GM18873 (cell line): ENCODE measurements at regions not wholly inside any gene's neighbourhood (a gene's known extent, or its start where the extent isn't known, plus 50 kb on each side); places are given as distances from the start of the nearest gene placed in this dataset.
"Not testable (repeated sequence)": the region's sequence is repeated elsewhere in the genome, so short reads cannot be mapped to it uniquely, and the experiment has no call there.

Source experiments
- ATAC-seq: cut with Tn5 transposase; IDR thresholded peaks from one replicate; pipeline ENCODE4 v1.9.1; 2021; ENCODE audit warnings: mild to moderate bottlenecking, moderate library complexity, moderate number of reproducible peaks; ENCODE audit not compliant: unreplicated experiment, low FRiP score

DNA sequence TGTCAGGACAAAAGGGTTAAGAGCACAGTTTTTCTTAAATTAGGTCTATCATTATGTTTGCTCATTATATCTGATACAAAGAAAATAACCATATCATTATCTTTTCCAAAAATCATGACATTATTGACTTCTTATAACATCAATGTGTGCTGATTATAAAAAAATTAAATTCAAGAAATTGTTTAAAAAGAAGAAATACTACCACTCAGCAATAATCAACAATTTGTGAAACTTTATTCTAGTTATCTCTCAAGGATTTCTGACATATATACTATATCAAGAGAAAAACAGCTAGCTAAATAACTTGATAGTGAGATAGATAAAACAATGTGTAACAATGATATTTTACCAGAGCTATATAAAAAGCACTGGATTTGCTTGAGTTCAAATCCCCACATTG, 360.7 kb upstream of the PHF14 start:
- no peak for ATAC-seq

DNA sequence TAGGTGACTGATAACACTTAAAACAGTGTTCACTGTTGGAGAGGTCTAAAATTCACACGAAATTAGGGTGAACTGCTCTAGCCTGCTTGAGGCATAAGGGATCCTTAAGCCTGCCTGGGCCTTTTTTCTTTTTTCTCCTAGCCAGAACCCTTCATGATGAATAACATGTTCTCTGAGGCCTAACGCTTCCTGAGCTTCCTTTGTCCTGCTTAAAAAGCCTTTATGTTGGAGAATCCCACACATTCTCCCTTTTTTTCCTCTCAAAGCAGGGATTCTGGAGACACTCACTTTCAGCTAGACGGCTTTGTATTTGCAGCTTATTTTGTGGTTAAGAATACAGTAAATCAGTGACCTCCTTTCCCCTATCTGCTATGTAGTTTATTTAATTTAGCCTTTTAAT, 354.7 kb upstream of the PHF14 start:
- no peak for ATAC-seq

DNA sequence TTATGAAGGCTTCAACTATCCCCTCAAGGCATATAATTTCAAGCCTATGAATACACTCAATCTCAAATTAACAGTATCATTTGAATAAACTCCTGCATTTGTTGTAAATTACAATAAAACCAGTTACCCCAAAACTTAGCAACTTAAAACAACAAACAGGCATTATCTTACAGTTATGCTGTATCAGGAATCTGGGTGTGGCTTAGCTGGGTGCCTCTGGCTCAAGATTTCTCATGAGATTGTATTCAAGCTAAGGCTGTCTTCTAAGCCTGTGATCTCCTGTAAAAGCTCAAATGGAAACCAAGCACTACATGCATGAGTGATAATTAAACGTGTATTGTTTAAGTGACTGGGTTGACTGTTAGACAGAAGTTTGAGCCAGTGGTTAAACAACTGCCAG, 341.0 kb upstream of the PHF14 start:
- ATAC-seq, result no peak

DNA sequence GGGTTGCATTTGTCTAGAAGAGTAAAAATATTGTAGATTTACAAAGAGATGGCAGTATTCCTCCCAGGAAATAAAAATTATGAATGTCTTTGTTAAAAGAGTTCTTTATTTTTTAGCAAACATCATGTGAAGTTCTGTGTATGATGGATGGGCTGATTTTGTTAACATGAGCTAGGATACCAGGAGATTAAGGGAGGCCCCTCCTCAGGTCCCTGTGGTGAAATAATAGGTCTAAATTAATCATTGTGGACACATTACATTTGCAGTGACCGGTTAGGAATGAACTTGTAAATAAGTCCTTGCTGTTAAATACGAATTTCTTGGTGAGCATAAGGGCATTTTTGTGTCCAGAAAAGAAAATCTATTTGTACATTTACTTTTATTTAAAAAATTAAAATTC, 339.4 kb upstream of the PHF14 start:
- ATAC-seq, result no peak

DNA sequence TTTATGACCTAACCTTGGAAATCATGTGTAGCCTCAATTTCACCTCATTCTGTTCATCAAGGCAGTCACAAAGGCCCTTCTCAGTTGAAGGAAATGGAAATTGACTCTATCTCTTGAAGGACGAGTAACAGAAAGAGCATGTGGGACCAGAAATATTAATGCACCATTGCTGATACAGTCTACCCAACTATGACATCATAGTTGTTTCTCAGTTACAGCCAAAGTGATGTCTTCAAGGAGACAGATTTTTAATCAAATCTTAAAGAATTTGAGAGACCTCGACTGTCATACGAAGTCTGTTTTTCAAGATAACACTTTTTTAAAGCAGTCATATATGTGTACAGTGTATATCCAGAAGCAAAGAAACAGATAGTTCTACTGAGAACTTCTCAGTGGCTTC, 335.7 kb upstream of the PHF14 start:
- no peak for ATAC-seq

DNA sequence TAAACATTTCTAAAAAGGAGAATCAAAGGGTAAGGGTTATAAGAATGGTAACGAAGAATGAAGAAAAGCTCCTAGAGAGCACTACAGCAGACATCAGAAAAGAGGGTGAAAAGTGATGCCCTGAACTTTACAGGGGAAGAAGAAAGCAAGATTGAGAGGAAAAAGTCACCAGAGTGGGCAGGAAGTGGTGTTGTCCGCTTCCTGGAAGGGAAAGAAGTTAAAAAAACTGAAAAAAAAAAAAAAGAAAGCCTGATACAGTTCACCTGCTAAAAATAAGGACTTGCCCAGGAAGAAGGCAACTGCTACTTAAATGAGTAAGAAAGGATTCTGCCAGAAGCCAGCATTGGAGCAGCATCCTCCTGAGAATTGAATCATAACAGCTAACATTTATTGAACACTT, 330.1 kb upstream of the PHF14 start:
- ATAC-seq, result no peak

DNA sequence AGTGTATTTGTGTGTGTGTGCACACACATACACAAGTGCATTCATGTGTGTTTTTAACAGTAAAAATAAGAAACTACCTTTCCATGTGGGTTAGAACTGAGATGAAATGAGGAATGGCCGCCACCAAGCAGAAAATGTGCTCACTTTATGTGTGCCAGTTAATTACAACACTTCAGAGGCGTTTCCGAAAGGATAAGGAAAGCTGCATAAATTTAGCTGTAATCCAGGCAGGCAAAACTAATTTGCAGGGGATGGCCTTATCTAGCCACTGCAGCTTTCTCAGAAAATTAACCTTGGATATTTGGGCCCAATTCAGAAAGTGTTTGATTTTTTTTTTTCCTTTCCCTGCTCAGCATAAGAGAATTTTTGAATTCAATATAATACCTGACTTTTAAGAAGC, 328.8 kb upstream of the PHF14 start:
- ATAC-seq, result no peak

DNA sequence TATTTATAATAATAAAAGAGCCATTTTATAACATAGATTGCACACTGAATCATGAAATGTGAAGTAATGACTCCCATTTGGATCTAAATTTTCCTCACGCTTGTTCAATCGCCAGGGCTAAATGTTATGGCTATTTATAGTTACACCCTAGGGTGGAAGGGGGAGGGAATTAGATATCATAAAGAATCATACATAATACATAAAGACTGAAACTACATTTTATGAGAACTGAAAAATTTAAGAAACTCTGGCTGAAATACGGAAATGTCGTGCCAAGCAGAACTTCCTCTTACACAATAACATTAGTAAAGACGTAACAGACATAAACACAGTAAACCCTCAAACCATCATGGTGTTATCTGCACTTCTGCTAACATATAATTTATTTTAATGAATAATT, 327.5 kb upstream of the PHF14 start:
- ATAC-seq, result no peak

DNA sequence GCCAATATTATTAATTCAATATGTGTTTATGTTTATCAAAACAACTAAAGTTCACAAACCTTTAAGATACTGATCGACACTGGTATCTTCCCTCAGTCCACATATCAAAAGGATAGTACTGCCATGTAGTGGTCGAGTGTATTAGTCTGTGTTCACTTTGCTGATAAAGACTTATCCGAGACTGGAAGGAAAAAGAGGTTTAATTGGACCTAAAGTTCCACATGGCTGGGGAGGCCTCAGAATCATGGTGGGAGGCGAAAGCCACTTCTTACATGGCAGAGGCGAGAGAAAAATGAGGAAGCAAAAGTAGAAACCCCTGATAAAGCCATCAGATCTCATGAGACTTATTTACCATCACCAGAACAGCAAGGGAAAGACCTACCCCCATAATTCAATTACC, 325.4 kb upstream of the PHF14 start:
- ATAC-seq, result no peak

DNA sequence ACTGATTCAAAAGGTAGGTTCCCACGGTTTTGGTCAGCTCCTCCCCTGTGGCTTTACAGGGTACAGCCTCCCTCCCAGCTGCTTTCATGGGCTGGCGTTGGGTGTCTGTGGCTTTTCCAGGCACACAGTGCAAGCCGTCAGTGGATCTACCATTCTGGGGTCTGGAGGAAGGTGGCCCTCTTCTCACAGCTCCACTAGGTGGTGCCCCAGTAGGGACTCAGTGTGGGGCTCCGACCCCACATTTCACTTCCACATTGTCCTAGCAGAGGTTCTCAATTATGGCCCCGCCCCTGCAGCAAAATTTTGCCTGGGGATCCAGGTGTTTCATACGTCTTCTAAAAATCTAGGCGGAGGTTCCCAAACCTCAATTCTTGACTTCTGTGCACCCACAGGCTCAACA, 324.6 kb upstream of the PHF14 start:
- ATAC-seq, result not testable (repeated sequence)

DNA sequence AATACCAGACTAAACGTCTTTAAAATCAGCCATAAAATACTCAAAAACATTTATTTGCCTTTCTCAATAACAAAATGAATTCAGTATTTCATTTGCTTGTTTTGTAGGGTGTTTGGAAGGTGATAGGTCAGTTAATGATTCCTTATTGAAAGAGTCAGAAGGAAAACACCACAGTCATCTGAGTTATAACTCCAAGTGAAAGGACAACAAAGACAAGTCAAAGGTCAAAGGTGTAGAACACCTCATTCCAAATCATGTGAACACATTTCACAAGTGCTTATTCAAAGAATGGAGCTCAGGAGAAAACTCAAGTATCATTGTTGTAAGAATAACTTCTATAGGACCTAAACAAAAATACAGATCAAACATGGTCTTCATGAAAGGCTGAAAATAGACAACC, 318.6 kb upstream of the PHF14 start:
- no peak for ATAC-seq

DNA sequence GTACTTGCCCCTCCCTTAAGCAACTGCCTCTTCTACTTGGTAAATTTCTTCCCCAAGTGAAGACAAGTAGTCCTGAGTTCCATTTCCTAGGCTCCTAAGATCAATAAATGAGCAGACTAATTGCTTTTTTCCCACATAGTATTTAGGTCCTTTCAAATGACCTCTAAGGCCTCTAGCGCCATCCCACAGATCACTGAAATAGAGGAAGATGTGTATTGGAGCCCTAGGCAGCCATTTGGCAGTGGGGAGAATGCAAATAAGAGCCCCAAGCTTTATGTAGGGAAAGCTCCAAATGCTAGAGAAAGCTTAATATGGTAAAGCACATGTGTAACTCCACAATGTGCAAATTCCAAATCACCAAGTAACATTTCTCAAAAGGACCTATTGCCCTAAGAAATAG, 316.5 kb upstream of the PHF14 start:
- ATAC-seq, result no peak

DNA sequence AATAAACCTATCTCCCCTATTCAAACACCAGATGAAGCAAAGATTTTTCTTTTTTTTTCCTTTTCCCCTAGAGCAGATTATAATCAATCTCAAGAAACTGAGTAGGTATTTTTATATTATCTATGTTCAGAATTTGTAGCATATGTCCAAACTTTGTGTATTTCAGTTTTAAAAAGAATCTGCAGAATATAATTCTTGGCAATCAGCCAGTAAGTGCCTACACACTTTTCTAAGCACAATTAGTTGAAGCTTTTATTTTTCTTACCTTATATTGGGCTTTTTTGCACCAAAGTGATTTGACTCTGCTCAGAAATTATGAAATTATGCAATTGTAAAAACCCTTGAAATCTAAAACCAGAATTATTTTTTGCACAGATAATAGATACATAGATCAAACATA, 315.8 kb upstream of the PHF14 start:
- ATAC-seq, result no peak

DNA sequence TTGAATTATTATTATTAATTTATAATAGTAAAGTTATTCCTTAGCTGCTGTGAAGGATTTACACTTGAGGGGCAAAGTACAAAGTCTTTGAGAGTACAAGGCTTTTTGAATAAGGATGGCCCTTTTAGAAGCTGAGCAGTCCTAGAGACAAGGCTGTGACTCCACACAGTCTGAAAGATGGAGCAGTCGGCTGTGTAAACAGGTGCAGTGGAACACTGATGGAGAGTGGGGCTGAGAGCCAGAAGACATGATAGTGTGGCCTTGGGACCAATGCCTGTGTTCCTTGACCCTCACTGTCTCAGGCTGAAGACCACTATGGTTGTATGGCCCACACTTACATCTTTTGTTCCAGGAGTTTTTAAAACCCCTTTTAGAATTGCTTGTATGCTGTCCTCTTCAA, 311.2 kb upstream of the PHF14 start:
- no peak for ATAC-seq

DNA sequence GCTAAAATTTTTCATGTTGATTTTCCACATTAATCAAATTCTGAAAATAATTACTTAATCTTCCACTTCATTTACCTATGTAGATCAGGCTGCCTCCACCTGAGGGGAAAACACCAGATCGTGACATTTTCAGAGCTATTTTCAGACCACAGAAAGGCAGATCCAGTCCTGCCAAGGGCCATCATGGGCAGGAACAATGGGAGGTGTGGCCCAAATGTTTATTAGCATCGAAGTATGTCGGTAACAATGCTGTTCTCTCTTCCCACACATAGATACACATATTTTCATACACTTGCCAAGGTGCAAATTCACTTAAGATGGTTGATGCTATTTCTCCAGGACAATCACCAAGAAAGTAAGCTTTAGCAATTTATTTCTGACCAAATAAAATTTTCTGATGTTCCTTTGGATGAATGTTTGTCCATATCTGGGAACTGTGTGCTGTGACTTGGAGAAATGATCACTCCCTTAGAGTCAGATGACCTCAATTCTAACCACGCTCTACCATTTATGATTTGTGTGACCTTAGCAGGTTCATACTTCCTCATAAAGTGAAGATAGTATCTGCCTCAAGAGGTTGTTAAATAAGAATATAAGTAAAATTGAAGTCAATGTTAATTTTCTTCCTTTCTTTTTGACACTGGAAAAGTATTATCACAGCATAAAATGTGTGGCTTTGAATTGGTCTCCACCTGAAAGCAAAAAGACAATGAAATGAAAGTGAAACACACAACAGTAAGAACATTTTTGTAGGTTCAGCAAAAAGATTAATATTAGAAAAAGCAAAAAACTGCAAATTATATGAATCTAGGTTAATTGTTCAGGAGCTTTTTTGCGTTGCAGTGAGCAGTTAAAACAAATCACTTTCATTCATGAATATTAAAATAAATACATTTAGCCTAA, 310.4 kb upstream of the PHF14 start:
- ATAC-seq, result no peak

DNA sequence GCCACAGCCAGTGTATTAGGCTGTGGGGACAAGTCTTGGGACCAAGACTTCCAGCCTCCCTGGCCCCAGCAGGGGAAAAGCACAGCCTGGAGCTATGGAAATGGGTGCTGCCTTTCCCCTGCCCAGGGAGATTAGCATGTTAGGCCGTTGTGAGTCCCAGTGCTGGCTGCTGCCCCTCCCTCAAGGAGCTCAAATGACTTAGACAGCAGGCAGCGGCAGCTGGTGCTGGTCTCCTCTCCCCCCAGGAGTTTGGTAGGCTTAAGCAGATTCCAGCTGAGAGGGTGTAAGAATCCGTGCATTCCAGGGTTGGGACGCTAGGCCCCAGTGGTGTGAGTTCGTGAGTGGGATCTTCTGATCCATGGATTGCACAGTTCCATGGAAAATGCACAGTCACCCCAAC, 301.5 kb upstream of the PHF14 start:
- ATAC-seq, result no peak

DNA sequence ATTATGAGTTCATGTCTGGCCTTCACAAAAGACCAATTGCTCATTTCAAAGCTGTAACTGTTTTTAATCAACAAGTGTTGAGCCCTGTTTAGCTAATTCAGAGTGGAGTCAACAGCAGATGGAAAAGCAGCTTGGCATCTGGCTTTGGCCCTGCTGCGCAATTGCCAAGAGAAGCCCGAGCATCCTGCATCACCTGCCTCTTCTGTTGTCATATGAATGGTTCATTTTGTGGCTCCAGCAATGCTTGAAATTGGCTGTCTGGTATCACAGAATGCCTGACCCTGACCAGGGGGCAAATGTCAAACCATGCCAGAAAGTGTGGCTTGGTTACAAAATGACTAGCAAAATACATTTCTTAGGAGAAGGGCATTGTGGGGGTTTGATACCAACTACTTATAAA, 296.5 kb upstream of the PHF14 start:
- ATAC-seq, result no peak

DNA sequence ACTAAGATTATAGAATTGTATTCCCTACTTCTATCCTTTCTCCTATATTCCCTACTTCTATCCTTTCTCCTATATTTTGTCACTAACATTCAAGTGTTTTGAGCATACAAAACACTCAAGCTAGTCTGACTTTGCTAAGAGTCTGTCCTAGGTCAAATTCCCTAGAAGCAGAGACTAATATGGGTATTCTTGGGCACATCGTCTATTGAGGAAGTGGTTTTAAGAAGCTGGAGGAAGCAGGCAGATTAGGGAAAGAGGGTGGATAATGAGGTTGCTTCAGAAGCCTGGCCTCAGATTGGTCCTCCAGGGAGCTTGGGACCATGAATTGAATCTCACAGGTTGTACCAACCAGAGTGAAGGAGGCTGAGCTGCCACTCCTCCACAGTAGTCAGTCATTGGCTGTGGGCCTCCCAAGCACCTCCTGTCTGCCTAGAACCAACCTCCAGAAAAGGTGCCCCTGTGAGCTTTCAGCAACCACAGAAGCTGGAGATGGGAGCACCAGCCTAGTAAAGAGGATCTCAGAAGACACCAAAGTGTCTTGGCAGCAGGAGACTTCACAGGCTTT, 295.9 kb upstream of the PHF14 start:
- no peak for ATAC-seq

DNA sequence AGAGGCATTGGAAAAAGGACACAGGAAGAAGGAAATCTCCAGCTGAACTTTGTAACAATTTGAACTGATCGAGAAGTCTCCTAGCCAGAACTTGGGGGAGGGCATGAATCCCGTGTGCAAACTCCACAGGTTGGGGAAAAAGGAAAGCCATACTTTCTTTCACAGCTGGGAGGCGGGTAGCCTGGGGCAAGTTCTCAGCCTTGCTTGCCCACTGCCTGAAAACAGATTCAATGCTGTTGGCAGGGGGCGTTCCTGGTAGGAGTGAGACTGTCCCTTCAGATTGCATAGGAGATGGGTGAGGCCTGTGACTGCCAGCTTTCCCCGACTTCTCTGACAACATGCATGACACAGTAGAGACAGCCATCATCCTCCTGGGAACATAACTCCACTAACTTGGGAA, 289.1 kb upstream of the PHF14 start:
- no peak for ATAC-seq

DNA sequence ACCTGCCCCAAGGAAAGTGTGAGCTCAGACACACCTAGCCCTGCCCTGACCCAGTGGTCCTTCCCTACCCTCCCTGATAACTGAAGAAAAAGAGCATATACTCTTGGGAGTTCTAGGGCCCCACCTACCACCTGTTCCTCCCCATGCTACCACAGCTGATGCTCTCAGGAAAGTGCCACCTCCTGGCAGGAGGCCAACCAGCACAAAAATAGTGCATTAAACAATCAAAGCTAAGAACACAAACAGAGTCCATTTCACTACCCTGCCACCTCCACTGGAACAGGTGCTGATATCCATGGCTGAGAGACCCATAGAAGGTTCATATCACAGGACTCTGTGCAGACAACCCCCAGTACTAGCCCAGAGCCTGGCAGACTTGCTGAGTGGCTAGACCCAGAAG, 288.6 kb upstream of the PHF14 start:
- ATAC-seq, result no peak

DNA sequence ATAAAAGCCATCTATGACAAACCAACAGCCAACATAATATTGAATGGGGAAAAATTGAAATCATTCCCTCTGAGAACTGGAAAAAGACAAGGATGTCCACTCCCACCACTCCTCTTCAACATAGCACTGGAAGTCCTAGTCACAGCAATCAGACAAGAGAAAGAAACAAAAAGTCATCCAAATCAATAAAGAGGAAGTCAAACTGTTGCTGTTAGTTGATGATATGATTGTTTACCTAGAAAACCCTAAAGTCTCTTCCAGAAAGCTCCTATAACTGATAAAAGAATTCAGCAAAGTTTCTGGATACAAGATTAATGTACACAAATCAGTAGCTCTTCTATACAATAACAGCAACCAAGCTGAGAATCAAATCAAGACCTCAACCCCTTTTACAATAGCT, 285.1 kb upstream of the PHF14 start:
- ATAC-seq, result no peak

DNA sequence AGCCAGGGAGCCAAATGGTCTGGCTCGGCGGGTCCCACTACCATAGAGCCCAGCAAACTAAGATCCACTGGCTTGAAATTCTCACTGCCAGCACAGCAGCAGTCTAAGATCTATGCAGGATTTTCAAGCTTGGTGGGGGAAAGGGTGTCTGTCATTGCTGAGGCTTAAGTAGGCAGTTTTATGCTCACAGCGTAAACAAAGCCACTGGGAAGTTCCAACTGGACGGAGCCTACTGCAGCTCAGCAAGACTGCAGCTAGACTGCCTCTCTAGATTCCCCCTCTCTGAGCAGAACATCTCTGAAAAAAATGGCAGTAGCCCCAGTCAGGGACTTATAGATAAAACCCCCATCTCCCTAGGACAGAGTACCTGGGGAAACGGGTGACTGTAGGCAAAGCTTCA, 277.6 kb upstream of the PHF14 start:
- ATAC-seq, result no peak
